HL-60 (cell line): ENCODE measurements at regions not wholly inside any gene's neighbourhood (a gene's known extent, or its start where the extent isn't known, plus 50 kb on each side); places are given as distances from the start of the nearest gene placed in this dataset.

Experiments
- POLR2AphosphoS5 ChIP-seq: IDR thresholded peaks from 2 replicates; pipeline ENCODE4 v1.6.1; 2012; ENCODE audit warnings: low read depth
- TF ChIP-seq, protein P1 (sequence below): IDR thresholded peaks from one replicate; pipeline ENCODE4 v1.5.1; 2011; ENCODE audit warnings: low read length, control low read depth, inconsistent platforms; ENCODE audit not compliant: insufficient read depth
- TF ChIP-seq, protein P2 (sequence below): IDR thresholded peaks from 2 replicates; pipeline ENCODE4 v1.6.1; 2012; ENCODE audit warnings: low read depth; ENCODE audit not compliant: insufficient replicate concordance

DNA sequence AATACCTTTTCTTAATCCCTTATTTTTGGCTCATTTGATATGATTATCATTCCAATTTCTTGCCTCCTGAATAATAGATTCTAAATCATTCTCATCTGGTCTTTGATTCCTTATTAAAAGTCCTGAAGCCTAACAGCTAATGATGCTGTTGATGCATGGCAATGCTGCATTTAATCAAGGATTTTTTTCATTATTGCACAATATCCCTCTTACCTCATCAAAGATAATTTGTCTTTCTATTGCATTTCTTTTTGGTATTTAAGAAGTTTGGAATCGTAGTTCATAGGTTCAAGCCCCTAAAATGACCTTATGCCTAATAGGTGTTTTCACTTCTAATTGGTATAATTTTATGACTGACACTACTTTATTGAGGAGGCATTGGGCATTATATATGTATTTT, 648.2 kb upstream of the STXBP6 start:
- TF ChIP-seq, protein P1, sequence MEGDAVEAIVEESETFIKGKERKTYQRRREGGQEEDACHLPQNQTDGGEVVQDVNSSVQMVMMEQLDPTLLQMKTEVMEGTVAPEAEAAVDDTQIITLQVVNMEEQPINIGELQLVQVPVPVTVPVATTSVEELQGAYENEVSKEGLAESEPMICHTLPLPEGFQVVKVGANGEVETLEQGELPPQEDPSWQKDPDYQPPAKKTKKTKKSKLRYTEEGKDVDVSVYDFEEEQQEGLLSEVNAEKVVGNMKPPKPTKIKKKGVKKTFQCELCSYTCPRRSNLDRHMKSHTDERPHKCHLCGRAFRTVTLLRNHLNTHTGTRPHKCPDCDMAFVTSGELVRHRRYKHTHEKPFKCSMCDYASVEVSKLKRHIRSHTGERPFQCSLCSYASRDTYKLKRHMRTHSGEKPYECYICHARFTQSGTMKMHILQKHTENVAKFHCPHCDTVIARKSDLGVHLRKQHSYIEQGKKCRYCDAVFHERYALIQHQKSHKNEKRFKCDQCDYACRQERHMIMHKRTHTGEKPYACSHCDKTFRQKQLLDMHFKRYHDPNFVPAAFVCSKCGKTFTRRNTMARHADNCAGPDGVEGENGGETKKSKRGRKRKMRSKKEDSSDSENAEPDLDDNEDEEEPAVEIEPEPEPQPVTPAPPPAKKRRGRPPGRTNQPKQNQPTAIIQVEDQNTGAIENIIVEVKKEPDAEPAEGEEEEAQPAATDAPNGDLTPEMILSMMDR = no peak
- TF ChIP-seq POLR2AphosphoS5 = no peak
- TF ChIP-seq, protein P2, sequence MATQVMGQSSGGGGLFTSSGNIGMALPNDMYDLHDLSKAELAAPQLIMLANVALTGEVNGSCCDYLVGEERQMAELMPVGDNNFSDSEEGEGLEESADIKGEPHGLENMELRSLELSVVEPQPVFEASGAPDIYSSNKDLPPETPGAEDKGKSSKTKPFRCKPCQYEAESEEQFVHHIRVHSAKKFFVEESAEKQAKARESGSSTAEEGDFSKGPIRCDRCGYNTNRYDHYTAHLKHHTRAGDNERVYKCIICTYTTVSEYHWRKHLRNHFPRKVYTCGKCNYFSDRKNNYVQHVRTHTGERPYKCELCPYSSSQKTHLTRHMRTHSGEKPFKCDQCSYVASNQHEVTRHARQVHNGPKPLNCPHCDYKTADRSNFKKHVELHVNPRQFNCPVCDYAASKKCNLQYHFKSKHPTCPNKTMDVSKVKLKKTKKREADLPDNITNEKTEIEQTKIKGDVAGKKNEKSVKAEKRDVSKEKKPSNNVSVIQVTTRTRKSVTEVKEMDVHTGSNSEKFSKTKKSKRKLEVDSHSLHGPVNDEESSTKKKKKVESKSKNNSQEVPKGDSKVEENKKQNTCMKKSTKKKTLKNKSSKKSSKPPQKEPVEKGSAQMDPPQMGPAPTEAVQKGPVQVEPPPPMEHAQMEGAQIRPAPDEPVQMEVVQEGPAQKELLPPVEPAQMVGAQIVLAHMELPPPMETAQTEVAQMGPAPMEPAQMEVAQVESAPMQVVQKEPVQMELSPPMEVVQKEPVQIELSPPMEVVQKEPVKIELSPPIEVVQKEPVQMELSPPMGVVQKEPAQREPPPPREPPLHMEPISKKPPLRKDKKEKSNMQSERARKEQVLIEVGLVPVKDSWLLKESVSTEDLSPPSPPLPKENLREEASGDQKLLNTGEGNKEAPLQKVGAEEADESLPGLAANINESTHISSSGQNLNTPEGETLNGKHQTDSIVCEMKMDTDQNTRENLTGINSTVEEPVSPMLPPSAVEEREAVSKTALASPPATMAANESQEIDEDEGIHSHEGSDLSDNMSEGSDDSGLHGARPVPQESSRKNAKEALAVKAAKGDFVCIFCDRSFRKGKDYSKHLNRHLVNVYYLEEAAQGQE = no peak
